H4 (cell line): ENCODE measurements at regions not wholly inside any gene's neighbourhood (a gene's known extent, or its start where the extent isn't known, plus 50 kb on each side); places are given as distances from the start of the nearest gene placed in this dataset.
"Not testable (repeated sequence)": the region's sequence is repeated elsewhere in the genome, so short reads cannot be mapped to it uniquely, and the experiment has no call there.

Source experiments
- DNase-seq: peaks from one replicate; pipeline ENCODE4 v3.0.0-alpha.2; 2015; ENCODE audit warnings: low spot score

DNA sequence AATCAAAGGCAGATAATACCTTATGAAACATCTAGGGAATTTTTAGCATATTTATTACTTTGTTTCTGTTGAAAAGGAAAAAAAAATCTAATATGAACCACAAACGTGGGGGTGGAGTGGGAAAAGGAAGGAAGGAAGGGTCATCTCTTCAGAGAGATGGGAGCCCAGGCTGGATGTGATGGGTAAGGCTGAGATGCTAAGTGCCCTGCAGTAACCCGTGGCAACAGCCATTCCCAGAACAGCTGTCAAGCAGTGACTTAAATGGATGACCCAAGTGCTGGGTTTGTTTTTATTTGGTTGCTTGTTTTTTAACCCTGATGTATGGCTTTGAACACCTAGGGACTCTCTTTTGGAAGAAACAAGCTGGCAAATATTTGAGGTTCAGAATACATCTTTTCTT lies 50.7 kb upstream of the KLF7 start:
- DNase-seq = no peak

DNA sequence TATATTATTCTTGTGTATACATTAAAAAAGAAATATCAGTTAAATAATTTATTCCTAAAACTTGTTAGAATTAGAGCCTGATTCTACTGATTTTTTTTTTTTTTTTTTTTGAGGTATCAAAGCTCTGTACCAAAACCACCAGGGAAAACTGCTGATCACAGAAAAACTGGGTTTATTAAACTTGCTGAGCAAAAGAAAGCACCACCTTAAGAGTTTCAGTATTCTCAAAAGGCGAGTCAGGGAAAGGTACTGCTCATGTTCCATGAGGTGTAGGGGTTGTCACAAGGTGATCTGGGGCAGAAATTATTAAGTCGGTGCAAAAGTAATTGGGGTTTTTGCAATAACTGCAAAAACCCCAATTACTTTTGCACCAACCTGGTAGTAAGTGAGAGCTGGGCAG lies 51.7 kb upstream of the KLF7 start:
- no peak for DNase-seq

DNA sequence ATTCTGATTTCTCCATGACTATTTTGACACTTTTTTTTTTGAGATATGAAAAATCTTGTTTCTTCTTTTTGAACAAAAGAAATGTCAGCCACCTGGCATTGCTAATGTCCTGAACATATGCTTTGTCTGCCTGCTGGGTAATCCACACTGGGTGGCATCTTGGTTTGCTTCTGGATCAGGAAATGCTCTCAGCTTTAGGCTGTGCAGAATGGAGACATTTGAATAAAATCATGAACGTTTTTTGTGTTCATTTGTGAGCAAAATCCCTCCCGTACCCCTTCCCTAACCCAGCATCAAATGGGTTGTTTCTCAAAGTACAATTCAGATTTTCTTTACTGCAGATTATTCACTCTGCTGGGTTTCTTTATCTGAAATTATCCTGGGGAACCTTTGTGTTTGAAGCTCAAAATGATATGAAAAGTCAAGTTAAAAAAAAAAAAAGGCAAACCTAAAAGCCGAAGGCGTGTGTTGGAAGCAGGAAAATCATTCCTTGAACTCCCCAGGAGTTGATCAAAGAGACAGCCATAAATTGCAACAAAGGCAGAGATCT lies 53.4 kb upstream of the KLF7 start:
- no peak for DNase-seq

DNA sequence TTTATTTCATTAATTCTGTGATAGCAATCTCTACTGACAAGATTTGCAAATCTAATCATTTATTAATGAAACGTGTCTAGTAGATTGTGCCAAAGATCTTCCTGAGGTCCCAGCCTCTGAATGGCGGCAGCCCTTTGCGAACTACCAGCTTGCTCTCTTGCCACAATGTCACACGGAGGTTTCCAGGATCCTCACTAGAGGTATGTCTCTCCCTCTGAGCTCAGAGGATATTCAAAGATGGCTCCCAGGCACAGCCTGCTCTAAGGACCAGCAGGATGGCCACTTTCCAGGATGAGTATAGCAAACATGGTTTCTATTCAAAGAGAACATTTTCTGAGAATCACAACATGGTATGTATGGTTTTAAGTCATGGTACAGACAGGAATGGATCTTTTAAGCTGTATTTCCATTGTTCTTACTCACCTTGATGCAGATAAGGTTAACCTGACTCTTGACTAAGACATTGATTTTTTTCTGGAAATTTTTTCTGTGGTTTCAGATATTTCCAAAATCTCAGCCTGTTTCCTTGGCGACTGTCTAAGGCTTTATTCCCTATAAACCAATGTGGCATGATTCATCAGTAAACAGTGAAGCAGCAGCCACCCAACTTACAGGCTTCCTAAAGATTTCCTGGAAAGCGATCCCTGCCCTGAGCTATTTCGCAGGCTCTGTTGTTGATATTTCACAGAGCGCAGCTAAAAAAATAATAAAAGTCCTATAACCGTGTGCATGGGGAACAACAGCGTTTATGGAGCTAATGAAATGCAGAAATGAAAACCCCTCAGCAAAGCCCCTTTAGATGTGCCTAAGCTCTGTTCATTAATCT lies 54.1 kb upstream of the KLF7 start:
- peak; percentile 58 for DNase-seq

DNA sequence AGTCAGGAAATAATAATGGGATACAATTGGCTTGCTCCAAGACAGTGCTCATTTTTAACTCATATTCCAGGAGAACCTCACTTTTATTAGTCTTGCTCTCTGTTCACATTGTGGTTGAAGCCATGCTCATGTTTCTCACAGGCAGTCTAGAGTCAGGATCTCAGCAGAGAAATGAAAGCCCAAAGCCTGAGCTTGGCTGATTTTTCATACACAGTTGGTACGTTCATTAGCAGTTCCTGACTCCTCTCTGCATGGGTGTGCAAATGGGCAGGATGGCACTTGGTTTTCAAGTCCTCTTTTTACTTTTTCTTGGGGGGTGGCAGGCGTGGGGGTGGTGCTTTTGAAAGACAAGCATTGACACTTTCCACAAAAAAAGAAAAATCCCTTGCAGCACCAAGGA lies 56.0 kb upstream of the KLF7 start:
- no peak for DNase-seq

DNA sequence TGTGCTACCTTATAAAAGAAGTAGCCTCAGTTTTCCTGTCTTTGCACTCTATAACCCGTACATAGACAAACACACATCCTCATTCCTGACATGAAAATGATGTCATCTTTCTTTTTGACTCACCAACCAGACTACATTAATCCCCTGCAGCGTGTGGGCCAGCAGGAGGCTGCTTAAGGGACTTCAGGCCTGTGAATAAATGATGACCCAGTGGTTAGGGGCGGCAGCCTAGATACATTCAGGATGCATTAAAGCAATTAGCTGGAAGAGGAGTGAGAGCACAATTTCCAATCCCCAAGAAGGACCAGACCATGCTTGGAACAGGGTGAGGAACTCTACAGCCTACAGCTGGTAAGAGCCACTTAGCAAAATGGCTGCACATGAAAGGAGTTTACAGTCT lies 57.3 kb upstream of the KLF7 start:
- peak; percentile 33 for DNase-seq

DNA sequence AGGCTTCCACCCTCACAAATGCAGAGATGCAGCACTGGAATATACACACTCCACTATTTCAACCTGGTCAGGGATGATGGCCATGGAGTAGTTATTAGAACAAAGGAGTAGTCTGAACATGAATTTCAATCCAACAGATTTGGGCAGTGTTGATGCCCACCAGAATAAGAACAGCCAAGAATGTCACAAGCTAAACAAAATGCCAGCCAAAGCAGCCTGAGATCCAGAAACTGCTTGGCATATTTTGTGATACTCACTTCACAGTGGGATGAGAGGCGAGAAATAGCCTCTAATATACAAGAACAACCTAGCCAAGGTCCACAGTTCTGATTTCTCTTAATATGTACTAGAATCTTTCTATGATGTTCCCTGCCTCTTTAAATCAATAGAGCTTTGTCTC lies 58.6 kb upstream of the KLF7 start:
- no peak for DNase-seq

DNA sequence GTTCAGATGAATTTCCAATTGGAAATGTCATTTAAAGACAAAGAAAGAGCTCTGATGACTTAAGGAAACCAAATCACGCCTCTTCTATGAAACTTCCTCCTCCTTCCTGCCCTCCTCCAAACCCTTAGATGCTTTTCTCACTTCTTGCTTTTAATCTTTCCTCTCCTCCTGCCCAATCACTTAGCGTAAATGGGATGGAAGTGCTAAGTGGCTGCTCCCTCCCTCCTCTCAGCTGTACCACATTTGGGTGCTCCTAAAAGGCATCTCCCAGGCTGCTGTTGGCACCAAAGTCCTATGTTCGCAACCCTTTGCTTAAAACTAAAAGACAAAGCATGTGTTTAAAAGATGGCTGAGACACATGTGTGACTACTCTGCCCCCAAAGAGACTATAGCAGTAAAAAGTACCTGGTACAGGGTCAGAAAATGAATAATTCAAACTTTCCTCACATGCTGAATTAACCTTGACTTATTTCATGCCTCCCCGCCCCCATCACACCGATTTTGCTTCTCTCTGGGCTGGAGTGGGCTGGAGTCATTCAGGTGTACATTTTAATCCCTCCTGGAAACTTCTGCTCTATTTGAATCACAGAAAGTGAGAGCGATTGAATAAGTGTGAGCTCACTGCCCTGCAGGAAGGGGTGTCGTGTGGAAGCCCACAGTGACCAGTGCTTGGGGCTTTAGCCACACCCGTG lies 59.2 kb upstream of the KLF7 start:
- no peak for DNase-seq

DNA sequence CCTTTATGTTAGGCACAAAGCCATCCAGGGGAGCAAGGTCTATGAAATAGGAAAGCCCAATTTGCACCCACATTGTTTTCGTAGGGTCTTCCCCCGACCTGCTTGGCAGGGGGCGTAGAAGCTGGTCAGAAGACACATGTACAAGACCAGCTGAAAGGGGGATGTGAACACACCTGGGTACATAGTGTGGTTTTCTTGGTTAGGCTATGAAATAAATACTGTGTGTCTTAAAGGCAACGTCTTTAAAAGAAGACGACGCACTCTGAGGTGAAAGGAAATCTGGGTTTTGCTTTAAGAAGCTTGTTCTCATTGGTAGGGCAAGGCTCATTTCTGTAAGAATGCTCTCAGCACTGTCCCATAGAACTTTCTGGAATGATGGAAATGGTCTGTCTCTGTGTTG lies 60.0 kb upstream of the KLF7 start:
- DNase-seq = no peak

DNA sequence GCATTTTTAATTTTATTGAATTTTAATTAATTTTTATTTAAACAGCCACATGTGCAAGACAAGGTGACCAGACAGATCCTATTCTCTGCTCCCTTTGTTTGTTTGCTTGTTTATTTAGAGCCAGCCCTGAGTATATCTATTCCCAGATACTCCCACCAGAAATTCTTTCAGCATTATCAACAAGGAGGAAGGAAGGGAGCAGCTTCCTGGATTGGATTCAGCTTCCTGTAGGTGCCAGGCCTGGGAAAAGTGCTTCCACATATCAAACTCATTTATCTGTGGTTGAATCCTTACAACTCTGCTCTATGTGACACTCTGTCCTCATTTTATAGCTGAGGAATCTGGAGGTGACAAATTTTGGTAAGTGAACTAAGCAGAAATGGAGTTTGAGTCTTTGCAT lies 60.5 kb upstream of the KLF7 start:
- no peak for DNase-seq

DNA sequence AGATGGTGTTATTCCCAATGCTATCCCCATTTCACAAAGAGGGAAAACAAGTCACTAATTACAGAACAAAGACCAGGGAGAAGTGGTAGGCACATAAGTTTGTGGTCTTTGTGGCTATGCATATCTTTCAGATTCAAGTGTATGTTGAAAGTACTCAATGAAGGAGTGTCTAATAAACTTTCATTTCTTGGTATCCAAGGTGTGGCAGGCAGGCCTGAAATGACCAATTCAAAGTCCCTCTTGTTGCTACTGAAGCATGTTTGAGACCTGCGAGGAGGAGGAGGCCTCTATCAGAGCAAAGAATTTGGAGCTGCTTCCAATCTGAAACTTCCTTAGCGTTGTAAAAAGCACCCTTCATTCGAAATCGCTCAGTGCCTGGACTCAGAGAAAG lies 60.9 kb upstream of the KLF7 start:
- no peak for DNase-seq

DNA sequence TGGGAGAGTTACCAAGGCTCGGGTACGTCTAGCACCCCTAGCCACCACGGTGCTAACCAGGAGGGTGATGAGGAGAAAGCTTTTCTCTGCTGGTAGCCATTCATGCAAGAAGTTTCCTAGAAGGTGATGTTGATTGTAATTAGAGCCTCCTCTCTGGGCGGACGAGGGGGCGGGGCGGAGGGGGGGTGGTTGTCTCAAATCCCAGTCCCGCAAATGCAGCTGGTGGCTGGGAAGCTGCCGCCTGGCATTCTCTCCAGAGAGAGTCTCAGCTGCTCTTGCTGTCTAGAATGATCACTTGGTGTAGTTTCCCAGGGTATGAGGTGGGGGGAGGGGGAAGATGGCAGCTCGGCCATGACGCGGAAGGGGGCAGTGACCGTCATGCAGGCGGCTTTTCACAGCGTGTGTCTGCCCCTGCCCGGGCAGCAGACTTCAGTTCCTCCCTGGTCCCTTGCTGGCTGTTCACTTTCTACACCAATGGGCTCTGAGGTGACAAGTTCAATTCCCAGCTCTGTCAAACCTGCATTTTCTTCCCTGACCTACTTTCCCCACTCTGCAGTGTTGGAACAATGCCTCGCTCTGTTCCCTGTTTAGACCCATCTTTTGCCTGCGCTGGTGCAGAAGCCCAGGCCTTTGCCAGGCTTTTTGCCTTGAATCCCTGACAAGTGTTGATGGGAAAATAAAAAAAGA lies 61.5 kb upstream of the KLF7 start:
- no peak for DNase-seq

DNA sequence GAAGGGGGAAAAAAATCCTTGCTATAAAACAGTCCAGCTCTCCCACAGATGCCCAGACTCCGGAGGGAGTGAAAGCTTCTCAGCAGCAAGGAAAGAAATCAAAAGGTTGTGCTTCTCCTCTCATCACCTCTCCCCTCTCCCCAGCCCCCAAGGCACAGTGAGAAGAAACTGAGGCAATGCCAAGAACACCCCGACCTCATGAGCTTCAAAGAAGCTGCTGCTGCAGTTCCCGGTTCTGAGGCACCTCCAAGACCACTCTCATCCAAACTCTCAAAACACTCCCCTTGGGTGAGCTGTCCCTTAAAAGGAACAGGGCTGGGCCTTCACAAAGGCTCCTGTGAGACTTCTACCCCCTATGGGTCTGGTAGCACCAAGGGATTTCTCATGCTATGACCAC lies 62.0 kb upstream of the KLF7 start:
- no peak for DNase-seq

DNA sequence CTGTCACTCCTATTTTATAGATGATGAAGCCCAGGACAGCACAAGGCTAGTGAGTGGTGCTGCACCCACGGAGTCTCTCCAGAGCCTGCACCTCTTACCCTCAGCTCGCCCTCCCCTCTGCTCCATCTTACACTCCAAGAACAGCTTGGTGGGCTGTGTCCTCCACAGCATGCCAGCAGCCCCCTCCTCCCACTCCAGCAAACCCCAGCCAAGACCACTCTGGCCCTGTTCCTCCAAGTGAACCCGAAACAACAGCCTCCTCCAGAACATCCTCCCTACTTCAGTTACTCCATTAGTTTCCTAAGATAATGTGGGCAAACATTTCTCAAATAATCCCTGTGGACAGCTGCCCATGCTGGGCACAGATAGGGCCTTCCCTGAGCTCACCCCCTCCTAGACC lies 62.7 kb upstream of the KLF7 start:
- no peak for DNase-seq

DNA sequence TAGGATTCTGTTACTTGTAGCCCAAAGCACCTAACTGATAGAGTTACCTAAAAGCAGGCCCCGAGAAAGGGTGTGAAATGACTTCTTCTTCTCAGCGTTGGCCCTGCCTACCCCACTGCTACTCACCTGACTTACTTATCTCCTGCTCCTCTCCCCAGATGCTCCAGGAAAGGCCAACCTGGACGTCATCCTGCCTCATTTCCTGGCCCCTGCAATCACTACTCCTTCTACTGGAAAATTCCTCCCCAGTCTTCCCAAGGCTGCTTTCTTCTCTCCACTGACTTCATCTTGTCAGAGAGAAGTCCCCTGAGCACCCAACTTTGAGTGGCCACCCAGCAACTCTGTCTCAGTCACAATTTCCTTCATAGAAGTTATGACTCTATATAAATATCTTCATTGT lies 63.4 kb upstream of the KLF7 start:
- DNase-seq = no peak

DNA sequence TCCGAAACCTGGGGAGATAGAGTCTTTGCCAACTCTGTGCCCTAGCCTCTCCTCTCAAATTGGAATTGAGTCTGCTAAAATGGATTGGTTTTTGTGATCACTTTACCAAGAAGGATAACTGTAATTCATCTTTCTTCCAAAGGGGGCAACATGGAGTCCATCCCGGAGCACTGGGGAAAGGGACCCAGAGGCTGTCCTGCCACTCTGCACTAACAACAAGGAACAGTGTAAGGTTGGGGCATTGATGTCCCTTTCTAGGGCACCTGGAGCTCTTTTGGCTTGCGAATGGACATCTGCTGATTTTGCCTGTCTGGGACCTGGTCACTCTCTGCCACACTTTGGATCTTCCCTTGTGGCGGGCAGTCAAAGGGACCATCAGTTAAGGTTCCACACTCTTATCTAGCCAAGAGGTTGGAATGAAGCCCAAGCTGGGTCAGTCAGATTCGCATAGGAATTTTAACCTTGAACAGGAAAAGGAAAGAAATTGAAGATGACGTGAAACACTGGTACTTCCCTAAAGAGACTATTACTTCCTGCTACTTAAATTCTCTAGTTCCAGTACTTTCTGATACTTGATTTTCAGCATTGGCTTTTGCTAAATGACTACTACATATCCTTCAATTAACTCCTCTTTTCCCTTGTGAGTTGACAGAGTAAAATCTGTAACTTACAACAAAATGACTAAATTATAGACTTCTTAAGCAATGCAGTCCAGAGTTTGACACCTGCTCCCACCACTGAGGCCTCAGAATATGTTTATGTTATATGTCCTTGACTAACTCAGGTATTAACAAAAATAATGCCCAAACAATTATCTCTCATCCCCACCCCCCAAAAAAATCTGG lies 64.7 kb upstream of the KLF7 start:
- no peak for DNase-seq

DNA sequence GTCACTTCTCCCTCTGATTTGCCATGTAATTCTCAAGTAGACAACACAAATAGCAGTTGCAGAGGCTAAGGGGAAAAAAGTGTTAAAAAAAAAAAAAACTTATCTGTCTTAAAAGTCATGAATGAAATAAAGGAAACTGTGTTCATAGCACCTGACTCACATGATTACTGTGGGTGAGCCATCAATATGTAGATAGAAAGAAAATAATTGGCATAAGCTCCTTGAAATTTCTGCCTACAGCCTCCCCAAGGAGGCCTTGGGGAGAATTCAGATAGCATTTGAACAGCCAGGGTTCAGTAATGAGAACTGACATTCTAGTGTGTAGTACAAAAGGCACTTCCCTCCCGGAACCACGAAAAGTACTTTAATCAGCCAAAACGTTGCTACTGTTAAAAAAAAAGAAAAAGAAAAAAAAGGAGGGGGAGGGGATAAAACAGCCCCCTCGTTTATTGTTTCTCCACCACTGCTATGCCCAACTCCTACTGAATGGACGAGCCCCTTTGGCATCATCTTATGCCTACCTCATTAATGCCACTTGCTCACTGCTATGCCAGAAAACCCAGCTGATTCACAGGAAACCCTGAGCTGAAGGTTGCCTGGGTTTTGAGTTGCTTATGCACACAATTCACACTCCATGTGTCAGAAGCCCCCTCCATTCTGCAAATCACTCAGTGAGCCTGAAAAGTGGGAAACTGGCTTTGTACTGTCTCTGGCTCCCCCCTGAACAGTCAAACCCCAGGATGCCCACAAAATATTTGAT lies 65.5 kb upstream of the KLF7 start:
- no peak for DNase-seq

DNA sequence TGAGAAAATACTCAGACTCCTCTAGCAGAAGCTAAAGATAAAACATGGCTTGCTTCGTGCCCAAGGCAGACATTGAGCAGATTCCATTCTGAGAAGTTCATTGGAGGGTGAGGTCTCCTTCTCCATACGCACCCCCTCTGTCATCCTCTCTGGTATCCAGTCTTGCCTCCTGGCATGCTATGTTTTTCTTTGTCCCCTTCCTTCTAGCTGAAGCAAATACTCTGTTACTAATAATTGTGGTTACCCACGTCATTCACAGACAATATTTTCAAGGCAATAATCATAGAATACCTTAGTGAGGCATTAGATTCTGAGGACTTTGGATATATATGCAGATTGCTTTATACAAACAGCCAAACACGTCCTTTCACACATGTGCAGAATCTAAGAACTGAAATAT lies 66.2 kb upstream of the KLF7 start:
- DNase-seq = no peak

DNA sequence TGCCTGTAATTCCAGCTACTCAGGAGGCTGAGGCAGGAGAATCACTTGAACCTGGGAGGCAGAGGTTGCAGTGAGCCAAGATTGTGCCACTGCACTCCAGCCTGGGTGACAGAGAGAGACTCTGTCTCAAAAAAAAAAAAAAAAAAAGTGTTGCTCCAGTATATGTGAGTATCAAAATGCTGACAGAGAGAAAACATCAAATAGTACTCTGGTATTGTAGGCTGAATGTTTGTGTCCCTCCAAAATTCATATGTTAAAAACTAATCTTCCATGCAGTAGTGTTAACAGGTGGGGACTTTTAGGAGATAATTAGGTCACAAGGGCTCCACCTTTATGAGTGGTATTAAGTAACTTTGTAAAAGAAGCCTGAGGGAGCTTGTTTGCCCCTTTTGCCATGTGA lies 67.4 kb upstream of the KLF7 start:
- DNase-seq = not testable (repeated sequence)

DNA sequence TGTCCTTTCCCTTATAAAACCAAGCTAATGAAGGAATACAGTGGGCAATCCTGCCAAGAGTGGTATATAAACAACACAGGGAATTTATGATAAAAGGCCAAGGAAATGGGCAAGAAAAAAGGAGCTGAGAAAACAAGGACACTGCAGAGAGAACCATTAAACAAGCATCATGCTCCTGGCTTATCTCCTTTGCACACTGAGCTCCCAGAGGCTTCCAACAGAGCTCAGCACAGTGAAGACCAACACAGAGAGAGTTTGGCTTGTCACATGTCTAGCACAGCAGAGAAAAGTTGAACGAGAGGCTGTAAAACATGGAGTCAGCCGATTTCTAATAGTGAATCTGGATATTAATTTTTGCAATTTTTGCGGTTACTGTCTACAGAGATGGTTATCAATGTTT lies 68.0 kb upstream of the KLF7 start:
- no peak for DNase-seq

DNA sequence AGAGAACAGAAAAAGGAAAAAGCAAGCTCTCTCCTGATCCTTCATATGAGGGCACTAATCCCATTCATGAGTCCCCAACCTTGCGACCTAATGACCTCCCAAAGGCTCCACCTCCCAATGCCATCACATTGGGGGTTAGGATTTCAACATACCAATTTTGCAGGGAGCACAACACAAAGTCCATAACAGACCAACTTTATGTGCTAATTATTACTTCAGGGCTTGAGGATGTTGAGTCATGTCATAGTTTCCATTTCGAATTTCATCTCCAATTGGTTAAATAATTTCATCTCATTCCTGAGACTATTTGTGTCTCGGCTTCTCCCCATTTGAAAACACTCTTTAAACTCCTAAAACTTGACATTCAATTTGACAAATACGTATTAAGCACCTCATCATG lies 69.9 kb upstream of the KLF7 start:
- DNase-seq = no peak
